ENCODE measurements at regions not wholly inside any gene's neighbourhood (a gene's known extent, or its start where the extent isn't known, plus 50 kb on each side); places are given as distances from the start of the nearest gene placed in this dataset.

- no peak for DNase-seq
These were observed 56.2 kb upstream of the MYCBP2 start for GRCh38 chr13:77383097-77383496.

GRCh38 chr13:77381059-77381458 lies 54.2 kb upstream of the MYCBP2 start:
- DNase-seq: no peak

- no peak for DNase-seq
These were observed 52.6 kb upstream of the MYCBP2 start for GRCh38 chr13:77379508-77379907.

GRCh38 chr13:77378662-77379061 lies 51.8 kb upstream of the MYCBP2 start:
- DNase-seq: no peak

- no peak for DNase-seq
These were observed 50.1 kb upstream of the MYCBP2 start for GRCh38 chr13:77377016-77377415.

Data from anterior cingulate cortex (tissue), 58 donors.